GM12875 (cell line): ENCODE measurements at regions not wholly inside any gene's neighbourhood (a gene's known extent, or its start where the extent isn't known, plus 50 kb on each side); places are given as distances from the start of the nearest gene placed in this dataset.

Source experiments
- H3K4me3 ChIP-seq: one replicate; pipeline ENCODE4 v1.5.1; 2011; ENCODE audit warnings: low read depth, low read length, control low read depth
- CTCF ChIP-seq: IDR thresholded peaks from 2 replicates; pipeline ENCODE4 v1.5.1; 2011; ENCODE audit warnings: low read depth, mild to moderate bottlenecking, control low read depth, inconsistent platforms, low read length, moderate library complexity, borderline replicate concordance; ENCODE audit not compliant: insufficient read depth

DNA sequence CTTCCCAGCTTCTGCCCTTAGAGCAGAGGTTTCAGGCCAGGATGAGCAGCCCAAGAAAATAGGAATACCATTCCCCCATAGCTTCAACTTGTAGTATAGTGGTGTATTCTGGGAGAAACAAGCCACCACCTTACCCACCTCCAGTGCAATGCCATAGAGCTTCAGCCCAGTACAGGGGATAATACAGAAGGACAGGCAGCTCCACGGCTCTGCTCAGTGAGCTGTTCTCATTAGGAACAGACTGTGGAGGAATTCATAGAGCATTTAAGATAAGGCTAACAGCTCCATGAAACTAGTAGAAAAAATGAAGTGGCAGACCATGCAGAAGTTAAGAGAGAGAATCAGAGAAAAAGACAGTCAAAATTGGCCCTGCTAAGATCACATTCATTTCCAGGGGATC is 294.7 kb upstream of the POGK start:
- no peak overlapping the region for H3K4me3 ChIP-seq
- no peak for TF ChIP-seq CTCF

DNA sequence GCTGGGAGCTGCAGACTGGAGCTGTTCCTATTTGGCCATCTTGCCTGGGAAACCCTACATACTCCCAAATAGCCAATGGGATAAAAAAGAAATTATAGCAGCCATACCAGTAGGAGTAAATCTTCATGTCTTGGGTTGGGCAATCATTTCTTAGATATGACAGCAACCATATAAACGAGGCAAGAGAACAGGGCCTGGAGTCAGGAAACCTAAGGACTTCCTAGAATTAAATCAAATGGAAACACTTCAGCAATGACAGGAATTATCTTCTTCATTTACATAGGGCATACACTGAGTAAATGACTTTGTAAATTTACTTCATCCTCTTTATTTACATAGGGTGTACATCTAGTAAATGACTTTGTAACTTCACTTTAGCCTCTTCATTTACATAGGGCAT is 286.6 kb upstream of the POGK start:
- no peak for TF ChIP-seq CTCF
- H3K4me3 ChIP-seq = no peak overlapping the region

DNA sequence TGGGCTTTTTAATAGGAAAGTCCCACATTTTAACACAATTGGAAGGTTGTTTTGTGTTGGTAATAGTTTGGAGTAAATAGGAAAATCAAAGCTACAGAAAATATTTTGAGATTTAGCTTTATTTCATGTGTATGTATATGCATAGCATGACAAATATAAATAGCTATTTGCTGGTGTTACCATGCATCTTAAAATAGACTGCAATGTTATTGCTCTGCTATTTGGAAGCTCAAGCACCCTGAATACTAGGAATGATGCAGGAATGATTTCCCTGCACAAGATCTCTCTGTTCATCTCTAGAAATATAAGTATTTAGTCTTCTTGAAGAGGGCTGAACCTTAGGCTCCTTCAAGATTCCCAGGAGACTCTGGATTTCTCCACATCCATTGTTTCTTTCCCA is 268.3 kb upstream of the POGK start:
- no peak for TF ChIP-seq CTCF
- no peak overlapping the region for H3K4me3 ChIP-seq

DNA sequence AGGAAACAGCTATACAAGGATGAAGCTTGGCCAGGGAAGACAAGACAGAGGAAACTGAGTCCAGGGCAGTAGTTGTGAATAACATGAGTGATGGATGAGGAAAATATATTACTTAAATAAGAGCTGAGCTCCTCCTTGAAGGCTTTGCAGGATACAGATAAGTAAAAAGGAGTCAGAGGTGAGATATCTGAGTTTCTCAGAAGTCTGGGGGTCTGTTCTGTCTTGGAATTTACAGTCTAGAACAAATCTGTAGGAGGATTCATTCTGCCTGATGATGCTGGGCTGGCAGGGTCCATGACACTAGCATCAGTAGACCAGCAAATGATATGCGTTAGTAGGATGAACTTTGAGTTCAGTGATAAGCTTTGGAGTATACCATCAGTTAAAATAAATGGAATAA is 266.1 kb upstream of the POGK start:
- H3K4me3 ChIP-seq = no peak overlapping the region
- no peak for TF ChIP-seq CTCF

DNA sequence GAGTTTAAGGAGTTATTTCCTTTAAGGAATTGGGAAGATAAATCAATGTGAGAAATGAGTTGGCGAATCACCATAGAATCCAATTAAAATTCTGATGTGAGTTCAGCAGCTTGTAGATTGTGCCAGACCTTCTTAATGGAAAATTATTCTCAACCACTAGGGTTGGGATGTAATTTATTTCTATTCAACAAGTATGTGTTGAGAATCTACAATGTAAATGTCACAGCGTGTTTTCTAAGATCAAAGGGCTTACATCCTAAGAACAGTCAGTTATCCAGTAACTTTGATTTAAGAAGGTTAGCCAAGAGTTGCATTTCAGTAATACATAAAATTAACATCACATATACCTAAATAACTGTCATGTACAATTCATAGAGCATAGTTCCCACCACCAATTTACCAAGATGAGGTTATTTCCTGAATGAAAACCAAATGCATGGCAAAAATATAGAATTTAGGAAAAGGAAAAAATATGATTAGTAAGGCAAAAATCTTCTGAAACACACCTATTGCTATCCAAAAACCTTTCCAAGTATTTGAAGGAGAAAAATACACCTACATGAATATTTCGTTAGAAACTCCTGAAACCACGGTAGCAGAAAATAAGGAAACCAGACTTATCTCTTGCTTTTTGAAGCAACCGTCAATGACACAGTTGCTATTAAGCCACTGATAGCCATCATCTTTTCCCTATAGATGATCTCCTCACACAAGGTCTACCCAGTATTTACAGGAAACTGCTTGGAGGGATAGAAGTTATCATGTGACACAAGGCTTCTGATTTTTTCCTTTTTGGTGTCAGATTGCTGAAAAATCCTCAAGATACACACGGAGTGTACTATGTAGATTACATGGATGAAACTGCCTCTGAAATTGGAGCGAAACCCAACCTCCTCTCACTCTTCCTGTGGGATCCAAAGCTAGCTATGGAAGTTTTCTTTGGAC is 259.4 kb upstream of the POGK start:
- H3K4me3 ChIP-seq = no peak overlapping the region
- TF ChIP-seq CTCF = no peak

DNA sequence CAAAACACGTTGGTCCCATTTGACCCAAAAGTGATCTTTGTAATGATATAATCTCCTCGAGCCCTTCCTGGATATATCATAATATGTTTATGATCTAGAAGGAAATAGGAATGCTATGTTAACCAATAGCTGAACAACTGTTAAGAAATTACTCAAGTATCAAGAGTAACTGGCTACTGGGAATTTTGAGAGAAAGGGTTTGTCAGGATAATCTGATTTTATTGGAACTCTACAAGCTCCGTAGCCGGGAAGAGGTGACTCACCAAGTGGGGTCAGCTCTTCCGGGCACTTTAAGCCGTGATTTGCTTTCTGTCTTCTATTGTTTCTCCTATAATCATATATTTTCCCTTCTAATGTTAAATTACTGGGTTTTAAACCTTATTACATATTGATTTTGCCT is 250.5 kb upstream of the POGK start:
- no peak for TF ChIP-seq CTCF
- H3K4me3 ChIP-seq = no peak overlapping the region

DNA sequence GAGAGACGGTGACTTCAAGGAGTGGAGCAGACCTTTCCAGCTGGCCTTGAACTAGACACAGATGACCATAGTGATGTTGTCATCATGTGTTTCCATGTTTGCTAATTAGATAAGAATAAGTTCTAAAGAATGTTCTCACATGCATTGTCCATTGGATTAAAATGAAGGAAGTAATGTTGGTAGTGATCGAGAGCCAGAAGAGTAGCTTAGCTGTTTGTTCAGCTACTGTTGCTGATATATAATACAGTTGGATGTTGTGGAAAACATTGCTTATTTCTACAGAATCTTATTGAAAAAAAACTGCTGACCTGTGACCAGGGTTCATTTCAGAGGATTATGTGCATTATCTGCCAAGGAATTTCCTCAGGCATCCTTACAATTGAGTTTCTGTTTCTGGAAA is 249.1 kb upstream of the POGK start:
- TF ChIP-seq CTCF = no peak

More for the DNA sequence above, 249.1 kb upstream of the POGK start:
- H3K4me3 ChIP-seq = no peak overlapping the region
